ENCODE measurements at regions not wholly inside any gene's neighbourhood (a gene's known extent, or its start where the extent isn't known, plus 50 kb on each side); places are given as distances from the start of the nearest gene placed in this dataset.

GRCh38 chr20:40354880-40355279, 334.2 kb downstream of the MAFB start:
- Histone ChIP-seq H3K4me3 (ENCODE audit: insufficient read depth, low read length, poor library complexity, severe bottlenecking) (no peak overlapping the region), H3K27ac (ENCODE audit: low read depth, low read length) (no peak overlapping the region), H3K4me2 (ENCODE audit: low read depth, low read length, poor library complexity, severe bottlenecking) (no peak overlapping the region), H3F3A (ENCODE audit: insufficient read depth) (no peaks in the 10 kb centered on the region), H3K9me2 (replicated peaks; ENCODE audit: insufficient read depth, low read length) (no peaks in the 10 kb centered on the region), H3K36me3 (ENCODE audit: low read length) (no peaks in the 10 kb centered on the region), H3K27me3 (ENCODE audit: low read length) (no peaks in the 10 kb centered on the region), H3K79me2 (ENCODE audit: insufficient read depth, low read length) (no peaks in the 10 kb centered on the region), H2AFZ (ENCODE audit: low read depth, low read length, severe bottlenecking) (no peak overlapping the region), H3K9ac (ENCODE audit: low read length) (no peak overlapping the region), H4K20me1 (ENCODE audit: low read depth, low read length) (no peaks in the 10 kb centered on the region), H3K9me3 (ENCODE audit: insufficient read depth, low read length) (no peaks in the 10 kb centered on the region)
- TF ChIP-seq CTCF (IDR thresholded peaks at IDR 0.05; ENCODE audit: insufficient read depth, low read length, poor library complexity, severe bottlenecking) (no peak), EZH2phosphoT487 (conservative IDR thresholded peaks at IDR 0.05; ENCODE audit: low read length) (no peak)

- no peak for TF ChIP-seq EZH2phosphoT487 (conservative IDR thresholded peaks at IDR 0.05; ENCODE audit: low read length)
- no peak for TF ChIP-seq CTCF (IDR thresholded peaks at IDR 0.05; ENCODE audit: insufficient read depth, low read length, poor library complexity, severe bottlenecking)
- Histone ChIP-seq H3K9me2 (replicated peaks; ENCODE audit: insufficient read depth, low read length) (no peaks in the 10 kb centered on the region), H3K9ac (ENCODE audit: low read length) (no peak overlapping the region), H4K20me1 (ENCODE audit: low read depth, low read length) (no peaks in the 10 kb centered on the region), H3K4me3 (ENCODE audit: insufficient read depth, low read length, poor library complexity, severe bottlenecking) (no peak overlapping the region), H3K36me3 (ENCODE audit: low read length) (no peaks in the 10 kb centered on the region), H3K27ac (ENCODE audit: low read depth, low read length) (no peak overlapping the region), H3K9me3 (ENCODE audit: insufficient read depth, low read length) (peaks cover 4% of the 10 kb centered on the region; the same call in 1 of the 2 replicates), H3K27me3 (ENCODE audit: low read length) (no peaks in the 10 kb centered on the region), H3K79me2 (ENCODE audit: insufficient read depth, low read length) (no peaks in the 10 kb centered on the region), H3K4me2 (ENCODE audit: low read depth, low read length, poor library complexity, severe bottlenecking) (no peak overlapping the region), H2AFZ (ENCODE audit: low read depth, low read length, severe bottlenecking) (no peak overlapping the region), H3F3A (ENCODE audit: insufficient read depth) (no peaks in the 10 kb centered on the region)
Observed at GRCh38 chr20:40343390-40343789, 345.6 kb downstream of the MAFB start.

- peaks cover 4% of the 10 kb centered on the region; the same call in 1 of the 2 replicates for H3K9me3 ChIP-seq (ENCODE audit: insufficient read depth, low read length)
- H3K9me2 ChIP-seq (replicated peaks; ENCODE audit: insufficient read depth, low read length), result no peaks in the 10 kb centered on the region
- no peaks in the 10 kb centered on the region for H3K79me2 ChIP-seq (ENCODE audit: insufficient read depth, low read length)
Observed at GRCh38 chr20:40341561-40341960, 347.5 kb downstream of the MAFB start.

More at GRCh38 chr20:40341561-40341960, 347.5 kb downstream of the MAFB start:
- H3K27ac ChIP-seq (ENCODE audit: low read depth, low read length), result no peak overlapping the region
- no peaks in the 10 kb centered on the region for H3K36me3 ChIP-seq (ENCODE audit: low read length)
- no peaks in the 10 kb centered on the region for H3F3A ChIP-seq (ENCODE audit: insufficient read depth)
- H3K9ac ChIP-seq (ENCODE audit: low read length), result no peak overlapping the region
- TF ChIP-seq CTCF (IDR thresholded peaks at IDR 0.05; ENCODE audit: insufficient read depth, low read length, poor library complexity, severe bottlenecking), result no peak
- H3K4me3 ChIP-seq (ENCODE audit: insufficient read depth, low read length, poor library complexity, severe bottlenecking), result no peak overlapping the region
- H4K20me1 ChIP-seq (ENCODE audit: low read depth, low read length), result no peaks in the 10 kb centered on the region
- H3K4me2 ChIP-seq (ENCODE audit: low read depth, low read length, poor library complexity, severe bottlenecking), result no peak overlapping the region
- H2AFZ ChIP-seq (ENCODE audit: low read depth, low read length, severe bottlenecking), result no peak overlapping the region
- no peaks in the 10 kb centered on the region for H3K27me3 ChIP-seq (ENCODE audit: low read length)

All from SU-DHL-6 (cell line).